MM.1S (cell line): ENCODE measurements at regions not wholly inside any gene's neighbourhood (a gene's known extent, or its start where the extent isn't known, plus 50 kb on each side); places are given as distances from the start of the nearest gene placed in this dataset.

ENCODE experiments used
- CTCF ChIP-seq: fragments of 300-600 bp; sonication (generic); IDR thresholded peaks from 2 replicates; pipeline ENCODE4 v1.5.1; 2016; ENCODE audit warnings: antibody characterized with exemption, low read length, mixed read lengths
- EZH2 ChIP-seq: fragments of 300-600 bp; sonication (generic); optimal IDR thresholded peaks from 2 replicates; pipeline ENCODE3; 2017; ENCODE audit warnings: low read depth, mild to moderate bottlenecking, antibody characterized with exemption, low read length, mixed read lengths
- EZH2phosphoT487 ChIP-seq: fragments of 300-600 bp; sonication (generic); IDR thresholded peaks from 2 replicates; pipeline ENCODE4 v1.6.1; 2018; ENCODE audit warnings: antibody characterized with exemption, low read length

GRCh38 chr20:59429396-59429795, 129.0 kb downstream of the EDN3 start:
- TF ChIP-seq EZH2 (no peak), CTCF (no peak), EZH2phosphoT487 (no peak)
